GM23338 (cell line): ENCODE measurements at regions not wholly inside any gene's neighbourhood (a gene's known extent, or its start where the extent isn't known, plus 50 kb on each side); places are given as distances from the start of the nearest gene placed in this dataset.

Experiments used
- ATAC-seq: fragments of 200-7000 bp; cut with Tn5 transposase; 3 replicates; pipeline ENCODE4 v1.9.1; 2020
- DNase-seq: peaks from one replicate; pipeline ENCODE4 v3.0.0-alpha.2; 2015; ENCODE audit warnings: low spot score
- H2AFZ ChIP-seq: fragments of 200-600 bp; sonication (generic); 2 replicates; pipeline ENCODE4 v1.8.0; 2016; ENCODE audit warnings: antibody characterized with exemption, mild to moderate bottlenecking, moderate library complexity
- H3F3A ChIP-seq: fragments of 200-600 bp; sonication (generic); replicated peaks from 2 replicates; pipeline ENCODE4 v1.8.0; 2017; ENCODE audit warnings: antibody characterized with exemption, mixed run types, low read depth
- H3K27ac ChIP-seq: fragments of 200-600 bp; sonication (generic); 2 replicates; pipeline ENCODE4 v1.6.1; 2016; ENCODE audit warnings: low read depth
- H3K27me3 ChIP-seq: fragments of 200-600 bp; sonication (generic); 2 replicates; pipeline ENCODE4 v1.8.0; 2016; ENCODE audit warnings: mild to moderate bottlenecking, mixed run types, moderate library complexity; ENCODE audit not compliant: insufficient read depth
- H3K36me3 ChIP-seq: fragments of 200-600 bp; sonication (generic); 2 replicates; pipeline ENCODE4 v1.8.0; 2016; ENCODE audit warnings: mild to moderate bottlenecking; ENCODE audit not compliant: insufficient read depth
- H3K4me1 ChIP-seq: fragments of 200-600 bp; sonication (generic); 2 replicates; pipeline ENCODE4 v1.8.0; 2016; ENCODE audit warnings: mild to moderate bottlenecking, moderate library complexity; ENCODE audit not compliant: insufficient read depth
- H3K4me2 ChIP-seq: fragments of 200-600 bp; sonication (generic); 2 replicates; pipeline ENCODE4 v1.7.1; 2017; ENCODE audit warnings: mixed run types
- H3K4me3 ChIP-seq: fragments of 200-600 bp; sonication (generic); 2 replicates; pipeline ENCODE4 v1.6.1; 2016; ENCODE audit warnings: mixed run types
- H3K79me2 ChIP-seq: fragments of 200-600 bp; sonication (generic); replicated peaks from 2 replicates; pipeline ENCODE4 v1.8.0; 2017; ENCODE audit warnings: mild to moderate bottlenecking; ENCODE audit not compliant: insufficient read depth
- H3K9me2 ChIP-seq: fragments of 200-600 bp; sonication (generic); 2 replicates; pipeline ENCODE4 v1.8.0; 2017; ENCODE audit not compliant: insufficient read depth
- H4K20me1 ChIP-seq: fragments of 200-600 bp; sonication (generic); replicated peaks from 2 replicates; pipeline ENCODE4 v1.8.0; 2017; ENCODE audit warnings: mild to moderate bottlenecking; ENCODE audit not compliant: insufficient read depth
- H3K27ac Mint-ChIP-seq: 2 replicates; pipeline ENCODE4 v1.8.0; 2020; ENCODE audit warnings: inconsistent platforms, mild to moderate bottlenecking, moderate library complexity, mixed read lengths
- H3K27me3 Mint-ChIP-seq: 3 replicates; pipeline ENCODE4 v1.8.0; 2022; ENCODE audit warnings: low read depth, mild to moderate bottlenecking, moderate library complexity, mixed read lengths, inconsistent platforms; ENCODE audit not compliant: insufficient read depth, poor library complexity
- H3K36me3 Mint-ChIP-seq: 3 replicates; pipeline ENCODE4 v1.8.0; 2021; ENCODE audit warnings: low read depth, mild to moderate bottlenecking, inconsistent platforms, moderate library complexity, mixed read lengths
- H3K4me1 Mint-ChIP-seq: 3 replicates; pipeline ENCODE4 v1.8.0; 2020; ENCODE audit warnings: mild to moderate bottlenecking, inconsistent platforms, mixed read lengths
- H3K4me3 Mint-ChIP-seq: 3 replicates; pipeline ENCODE4 v1.8.0; 2021; ENCODE audit warnings: moderate library complexity, mild to moderate bottlenecking, inconsistent platforms, mixed read lengths
- H3K9me3 Mint-ChIP-seq: 3 replicates; pipeline ENCODE4 v1.8.0; 2020; ENCODE audit warnings: moderate library complexity, mild to moderate bottlenecking, inconsistent platforms, mixed read lengths
- CREB1 ChIP-seq: fragments of 250-450 bp; sonication (Bioruptor Pico); IDR thresholded peaks from 2 replicates; pipeline ENCODE4 v1.5.0; 2020; ENCODE audit warnings: low read depth, mild to moderate bottlenecking, moderate library complexity
- ETS1 ChIP-seq: IDR thresholded peaks from 2 replicates; pipeline ENCODE4 v1.6.1; 2016; ENCODE audit warnings: antibody characterized with exemption
- EZH2phosphoT487 ChIP-seq: fragments of 200-600 bp; sonication (generic); IDR thresholded peaks from one replicate; pipeline ENCODE4 v1.8.1; 2018; ENCODE audit warnings: antibody characterized with exemption; ENCODE audit not compliant: unreplicated experiment
- NANOG ChIP-seq: IDR thresholded peaks from 2 replicates; pipeline ENCODE4 v1.6.1; 2016; ENCODE audit warnings: antibody characterized with exemption, borderline replicate concordance
- POLR2AphosphoS5 ChIP-seq: IDR thresholded peaks from 2 replicates; pipeline ENCODE4 v1.6.1; 2016; ENCODE audit warnings: antibody characterized with exemption, low read depth
- REST ChIP-seq: IDR thresholded peaks from one replicate; pipeline ENCODE4 v1.6.1; 2018; ENCODE audit warnings: antibody characterized with exemption; ENCODE audit not compliant: unreplicated experiment
- STAT1 ChIP-seq: IDR thresholded peaks from one replicate; pipeline ENCODE4 v1.6.1; 2016; ENCODE audit warnings: antibody characterized with exemption; ENCODE audit not compliant: unreplicated experiment
- ZNF114 ChIP-seq: fragments of 250-450 bp; sonication (Bioruptor Pico); IDR thresholded peaks from 2 replicates; pipeline ENCODE4 v1.5.0; 2020; ENCODE audit warnings: mild to moderate bottlenecking, moderate library complexity
- ZNF331 ChIP-seq: fragments of 250-450 bp; sonication (Bioruptor Pico); IDR thresholded peaks from 2 replicates; pipeline ENCODE4 v1.5.0; 2020; ENCODE audit warnings: low read depth, mild to moderate bottlenecking, moderate library complexity
- ZNF462 ChIP-seq: fragments of 250-450 bp; sonication (Bioruptor Pico); IDR thresholded peaks from 2 replicates; pipeline ENCODE4 v1.5.0; 2020; ENCODE audit warnings: mild to moderate bottlenecking, moderate library complexity

GRCh38 chr18:30613467-30613801, 429.1 kb downstream of the DSC3 start (continued):
- TF ChIP-seq ZNF462 (CRISPR knock-in tag) (no peak), CREB1 (CRISPR knock-in tag) (no peak), POLR2AphosphoS5 (no peak), ETS1 (no peak), NANOG (no peak), EZH2phosphoT487 (no peak)

GRCh38 chr18:30601541-30601940, 441.0 kb downstream of the DSC3 start:
- Histone ChIP-seq H3K4me3 (no peak overlapping the region), H3K4me1 (no peaks in the 10 kb centered on the region), H3K4me2 (no peak overlapping the region), H3K9me2 (no peaks in the 10 kb centered on the region), H4K20me1 (no peaks in the 10 kb centered on the region), H3K36me3 (no peaks in the 10 kb centered on the region), H3K27ac (no peak overlapping the region), H2AFZ (no peak overlapping the region), H3K79me2 (no peaks in the 10 kb centered on the region), H3F3A (no peaks in the 10 kb centered on the region), H3K27me3 (no peaks in the 10 kb centered on the region)
- Mint-ChIP-seq H3K4me1 (peaks cover 6% of the 10 kb centered on the region; the same call in 2 of the 3 replicates), H3K4me3 (no peak overlapping the region), H3K36me3 (peaks cover 4% of the 10 kb centered on the region; the same call in 1 of the 3 replicates), H3K27ac (no peak overlapping the region), H3K9me3 (peaks cover 8% of the 10 kb centered on the region; the same call in 2 of the 3 replicates), H3K27me3 (no peaks in the 10 kb centered on the region)
- ATAC-seq (no peak), DNase-seq (no peak)
- no peak for TF ChIP-seq REST
- TF ChIP-seq EZH2phosphoT487 = no peak
- no peak for TF ChIP-seq ZNF331 (CRISPR knock-in tag)
- no peak for TF ChIP-seq ZNF114 (CRISPR knock-in tag)
- no peak for TF ChIP-seq STAT1
- TF ChIP-seq NANOG = no peak
- no peak for TF ChIP-seq POLR2AphosphoS5
- no peak for TF ChIP-seq CREB1 (CRISPR knock-in tag)
